SK-N-SH (cell line): ENCODE measurements at regions not wholly inside any gene's neighbourhood (a gene's known extent, or its start where the extent isn't known, plus 50 kb on each side); places are given as distances from the start of the nearest gene placed in this dataset.

Experiments
- CTCF ChIA-PET: fragments of 300-600, 350-600 bp; formaldehyde crosslinking; extraction: SDS; loops from one replicate; lab custom pipeline; 2021; lab: Yijun Ruan, JAX
- POLR2A ChIA-PET: fragments of 350-600 bp; sonication (Branson Sonifier 250); formaldehyde crosslinking; extraction: SDS; loops from one replicate; lab custom pipeline; 2020; ENCODE audit warnings: antibody characterized with exemption, inconsistent platforms; lab: Yijun Ruan, JAX
- DNase-seq: peaks from one replicate; pipeline ENCODE4 v3.0.0; 2012
- H2AFZ ChIP-seq: fragments of 200-600 bp; sonication (generic); 2 replicates; pipeline ENCODE4 v1.8.1; 2016; ENCODE audit warnings: antibody characterized with exemption, mild to moderate bottlenecking, low read depth
- H3F3A ChIP-seq: fragments of 200-600 bp; sonication (generic); replicated peaks from 2 replicates; pipeline ENCODE3; 2016; ENCODE audit warnings: antibody characterized with exemption, mild to moderate bottlenecking; ENCODE audit not compliant: insufficient read depth
- H3K27ac ChIP-seq, 2 experiments: fragments of 200-500 bp in 1 of 2; fragments of 200-600 bp in 1 of 2; sonication (Bioruptor generic) in 1 of 2; sonication (generic), shearing (Covaris generic) in 1 of 2; 2 replicates each; pipeline versions ENCODE4 v1.5.1 to v1.6.1; 2014 to 2016; ENCODE audit warnings: low read depth in 2 of 2, inconsistent platforms in 1 of 2, low read length in 1 of 2, mild to moderate bottlenecking in 1 of 2, mixed read lengths in 1 of 2
- H3K27me3 ChIP-seq: fragments of 200-600 bp; sonication (generic), shearing (Covaris generic); 2 replicates; pipeline ENCODE4 v1.6.1; 2016; ENCODE audit warnings: mixed run types; ENCODE audit not compliant: insufficient read depth
- H3K36me3 ChIP-seq, 2 experiments: fragments of 200-500 bp in 1 of 2; fragments of 200-600 bp in 1 of 2; sonication (Bioruptor generic) in 1 of 2; sonication (generic) in 1 of 2; replicated peaks in 1 of 2; 2 replicates each; pipeline versions ENCODE3 to v1.5.1; 2014 to 2016; ENCODE audit warnings: low read length in 1 of 2, mild to moderate bottlenecking in 1 of 2; ENCODE audit not compliant: insufficient read depth in 2 of 2, control insufficient read depth in 1 of 2
- H3K4me1 ChIP-seq, 2 experiments: fragments of 200-500 bp in 1 of 2; fragments of 200-600 bp in 1 of 2; sonication (Bioruptor generic) in 1 of 2; sonication (generic), shearing (Covaris generic) in 1 of 2; 2 replicates each; pipeline versions ENCODE4 v1.5.1 to v1.6.1; 2014 to 2016; ENCODE audit warnings: low read depth in 1 of 2, low read length in 1 of 2, mixed run types in 1 of 2; ENCODE audit not compliant: insufficient read depth in 2 of 2, control insufficient read depth in 1 of 2
- H3K4me2 ChIP-seq: fragments of 200-600 bp; sonication (generic), shearing (Covaris generic); 2 replicates; pipeline ENCODE4 v1.6.1; 2017; ENCODE audit warnings: mixed run types
- H3K4me3 ChIP-seq, 2 experiments: fragments of 200-500 bp in 1 of 2; fragments of 200-600 bp in 1 of 2; sonication (Bioruptor generic) in 1 of 2; sonication (generic), shearing (Covaris generic) in 1 of 2; 2 replicates each; pipeline versions ENCODE4 v1.5.1 to v1.8.1; 2014 to 2016; ENCODE audit warnings: low read depth in 2 of 2, inconsistent platforms in 1 of 2, low read length in 1 of 2, mild to moderate bottlenecking in 1 of 2, mixed read lengths in 1 of 2, moderate library complexity in 1 of 2
- H3K79me2 ChIP-seq: fragments of 200-600 bp; sonication (generic); 2 replicates; pipeline ENCODE4 v1.8.1; 2017; ENCODE audit warnings: mild to moderate bottlenecking; ENCODE audit not compliant: insufficient read depth
- H3K9ac ChIP-seq: fragments of 200-600 bp; sonication (generic); 2 replicates; pipeline ENCODE4 v1.6.1; 2017; ENCODE audit warnings: mixed run types
- H3K9me2 ChIP-seq: fragments of 200-600 bp; sonication (generic); 2 replicates; pipeline ENCODE4 v1.6.1; 2017; ENCODE audit warnings: mixed run types
- H3K9me3 ChIP-seq: fragments of 200-600 bp; sonication (generic); 2 replicates; pipeline ENCODE4 v1.6.1; 2017; ENCODE audit warnings: mixed run types, mild to moderate bottlenecking, moderate library complexity
- H4K20me1 ChIP-seq: fragments of 200-600 bp; sonication (generic); 2 replicates; pipeline ENCODE4 v1.6.1; 2017; ENCODE audit warnings: mild to moderate bottlenecking, mixed run types; ENCODE audit not compliant: insufficient read depth
- ELF1 ChIP-seq: IDR thresholded peaks from 2 replicates; pipeline ENCODE4 v1.4.0; 2012
- EP300 ChIP-seq, 2 experiments: IDR thresholded peaks; 2 replicates each; pipeline versions ENCODE4 v1.4.0 to v1.6.1; 2012; ENCODE audit warnings: borderline replicate concordance in 1 of 2, low read depth in 1 of 2, low read length in 1 of 2
- FOSL2 ChIP-seq: IDR thresholded peaks from 2 replicates; pipeline ENCODE4 v1.4.0; 2012; ENCODE audit warnings: low read depth, mild to moderate bottlenecking, moderate library complexity, borderline replicate concordance
- FOXJ3 ChIP-seq: sonication (generic); formaldehyde crosslinking; IDR thresholded peaks from 2 replicates; pipeline ENCODE4 v1.5.1; 2020; ENCODE audit warnings: mild to moderate bottlenecking, missing genetic modification reagents
- GATA2 ChIP-seq: sonication (generic); formaldehyde crosslinking; IDR thresholded peaks from 2 replicates; pipeline ENCODE4 v1.5.0; 2020; ENCODE audit warnings: mild to moderate bottlenecking, missing genetic modification reagents
- MEF2A ChIP-seq: IDR thresholded peaks from 2 replicates; pipeline ENCODE4 v1.4.0; 2012; ENCODE audit warnings: low read depth, borderline replicate concordance
- NFIC ChIP-seq: IDR thresholded peaks from 2 replicates; pipeline ENCODE4 v1.4.0; 2012; ENCODE audit warnings: borderline replicate concordance
- NRF1 ChIP-seq: IDR thresholded peaks from 2 replicates; pipeline ENCODE4 v1.6.1; 2012; ENCODE audit warnings: low read depth, mild to moderate bottlenecking, low read length
- PBX3 ChIP-seq: IDR thresholded peaks from 2 replicates; pipeline ENCODE4; 2012
- POLR2AphosphoS5 ChIP-seq: IDR thresholded peaks from 2 replicates; pipeline ENCODE4 v1.6.1; 2012; ENCODE audit warnings: low read depth, low read length
- RAD21 ChIP-seq: IDR thresholded peaks from 2 replicates; pipeline ENCODE4 v1.6.1; 2012; ENCODE audit warnings: mild to moderate bottlenecking, low read length
- RCOR1 ChIP-seq: fragments of 150-350 bp; IDR thresholded peaks from 2 replicates; pipeline ENCODE4 v1.6.1; 2017; ENCODE audit warnings: antibody characterized with exemption, low read length
- RXRA ChIP-seq: IDR thresholded peaks from 2 replicates; pipeline ENCODE4 v1.4.0; 2012; ENCODE audit warnings: low read depth, mild to moderate bottlenecking, borderline replicate concordance
- SIN3A ChIP-seq: IDR thresholded peaks from 2 replicates; pipeline ENCODE4 v1.6.1; 2012; ENCODE audit warnings: low read depth, mild to moderate bottlenecking, low read length, moderate library complexity, borderline replicate concordance
- SMC3 ChIP-seq: IDR thresholded peaks from 2 replicates; pipeline ENCODE4 v1.6.1; 2012; ENCODE audit warnings: low read depth, low read length, improper control_type of control experiment
- TAF1 ChIP-seq: IDR thresholded peaks from 2 replicates; pipeline ENCODE4 v1.6.1; 2012; ENCODE audit warnings: low read depth, mild to moderate bottlenecking, low read length, moderate library complexity, borderline replicate concordance
- TCF12 ChIP-seq: IDR thresholded peaks from 2 replicates; pipeline ENCODE4 v1.4.0; 2012
- USF2 ChIP-seq: fragments of 150-350 bp; IDR thresholded peaks from 2 replicates; pipeline ENCODE4 v1.6.1; 2017; ENCODE audit warnings: antibody characterized with exemption, low read length, low read depth, borderline replicate concordance
- WGBS: methylation state at CpG from one replicate; pipeline ENCODE4 v1.1.6; 2017; ENCODE audit warnings: low lambda C conversion rate; 5-methylcytosine and 5-hydroxymethylcytosine counted together
- TF ChIP-seq, protein P1 (sequence below): IDR thresholded peaks from 2 replicates; pipeline ENCODE4 v1.6.1; 2012; ENCODE audit warnings: mild to moderate bottlenecking, low read depth, low read length, moderate library complexity

- TF ChIP-seq EP300 (IDR thresholded peaks at IDR 0.05; ENCODE audit: borderline replicate concordance in 1 of 2, low read depth in 1 of 2, low read length in 1 of 2) = no peak
- TF ChIP-seq FOXJ3 (CRISPR knock-in tag) = no peak
These were observed 83.9 kb upstream of the ZNF827 start (continued) for GRCh38 chr4:146022541-146022940.

- Histone ChIP-seq H3K4me3 (no peak overlapping the region), H3K9me3 (no peaks in the 10 kb centered on the region), H3F3A (no peaks in the 10 kb centered on the region), H3K27me3 (no peaks in the 10 kb centered on the region), H2AFZ (no peak overlapping the region), H3K9ac (no peak overlapping the region), H4K20me1 (no peaks in the 10 kb centered on the region), H3K9me2 (no peaks in the 10 kb centered on the region), H3K36me3 (no peaks in the 10 kb centered on the region), H3K27ac (no peak overlapping the region), H3K79me2 (no peaks in the 10 kb centered on the region), H3K4me1 (no peaks in the 10 kb centered on the region), H3K4me2 (no peak overlapping the region)
- TF ChIP-seq SIN3A = no peak
- TF ChIP-seq PBX3 = no peak
- no peak for TF ChIP-seq TAF1
- TF ChIP-seq EP300 (IDR thresholded peaks at IDR 0.05; ENCODE audit: borderline replicate concordance in 1 of 2, low read depth in 1 of 2, low read length in 1 of 2) = no peak
- TF ChIP-seq, protein P1, sequence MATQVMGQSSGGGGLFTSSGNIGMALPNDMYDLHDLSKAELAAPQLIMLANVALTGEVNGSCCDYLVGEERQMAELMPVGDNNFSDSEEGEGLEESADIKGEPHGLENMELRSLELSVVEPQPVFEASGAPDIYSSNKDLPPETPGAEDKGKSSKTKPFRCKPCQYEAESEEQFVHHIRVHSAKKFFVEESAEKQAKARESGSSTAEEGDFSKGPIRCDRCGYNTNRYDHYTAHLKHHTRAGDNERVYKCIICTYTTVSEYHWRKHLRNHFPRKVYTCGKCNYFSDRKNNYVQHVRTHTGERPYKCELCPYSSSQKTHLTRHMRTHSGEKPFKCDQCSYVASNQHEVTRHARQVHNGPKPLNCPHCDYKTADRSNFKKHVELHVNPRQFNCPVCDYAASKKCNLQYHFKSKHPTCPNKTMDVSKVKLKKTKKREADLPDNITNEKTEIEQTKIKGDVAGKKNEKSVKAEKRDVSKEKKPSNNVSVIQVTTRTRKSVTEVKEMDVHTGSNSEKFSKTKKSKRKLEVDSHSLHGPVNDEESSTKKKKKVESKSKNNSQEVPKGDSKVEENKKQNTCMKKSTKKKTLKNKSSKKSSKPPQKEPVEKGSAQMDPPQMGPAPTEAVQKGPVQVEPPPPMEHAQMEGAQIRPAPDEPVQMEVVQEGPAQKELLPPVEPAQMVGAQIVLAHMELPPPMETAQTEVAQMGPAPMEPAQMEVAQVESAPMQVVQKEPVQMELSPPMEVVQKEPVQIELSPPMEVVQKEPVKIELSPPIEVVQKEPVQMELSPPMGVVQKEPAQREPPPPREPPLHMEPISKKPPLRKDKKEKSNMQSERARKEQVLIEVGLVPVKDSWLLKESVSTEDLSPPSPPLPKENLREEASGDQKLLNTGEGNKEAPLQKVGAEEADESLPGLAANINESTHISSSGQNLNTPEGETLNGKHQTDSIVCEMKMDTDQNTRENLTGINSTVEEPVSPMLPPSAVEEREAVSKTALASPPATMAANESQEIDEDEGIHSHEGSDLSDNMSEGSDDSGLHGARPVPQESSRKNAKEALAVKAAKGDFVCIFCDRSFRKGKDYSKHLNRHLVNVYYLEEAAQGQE = no peak
- TF ChIP-seq RXRA = no peak
- TF ChIP-seq NFIC = no peak
- TF ChIP-seq FOXJ3 (CRISPR knock-in tag) = no peak
- no peak for TF ChIP-seq GATA2 (CRISPR knock-in tag)
- no peak for TF ChIP-seq SMC3
- TF ChIP-seq FOSL2 = no peak
- no peak for TF ChIP-seq NRF1
- TF ChIP-seq RCOR1 = no peak
- TF ChIP-seq ELF1 = no peak
- no peak for TF ChIP-seq RAD21
- TF ChIP-seq USF2 = no peak
- no peak for TF ChIP-seq POLR2AphosphoS5
- no peak for TF ChIP-seq TCF12
- no peak for TF ChIP-seq MEF2A
- POLR2A ChIA-PET = no interaction called here
- 13% methylated on average over 1 of the region's 1 CpG for WGBS
- CTCF ChIA-PET = no interaction called here
- DNase-seq = no peak
These were observed 79.6 kb upstream of the ZNF827 start for GRCh38 chr4:146018247-146018646.
